Astrocyte (in vitro differentiated cells and primary cell): ENCODE measurements at regions not wholly inside any gene's neighbourhood (a gene's known extent, or its start where the extent isn't known, plus 50 kb on each side); places are given as distances from the start of the nearest gene placed in this dataset.

Experiments
- EZH2 ChIP-seq: IDR thresholded peaks from 2 replicates; pipeline ENCODE4 v1.6.1; 2012; ENCODE audit warnings: mild to moderate bottlenecking, low read length, inconsistent platforms; ENCODE audit not compliant: insufficient read depth
- TF ChIP-seq, protein P1 (sequence below): IDR thresholded peaks from 2 replicates; pipeline ENCODE4 v1.5.1; 2011; ENCODE audit warnings: low read depth, mild to moderate bottlenecking, inconsistent platforms, low read length, moderate library complexity; ENCODE audit not compliant: insufficient read depth

DNA sequence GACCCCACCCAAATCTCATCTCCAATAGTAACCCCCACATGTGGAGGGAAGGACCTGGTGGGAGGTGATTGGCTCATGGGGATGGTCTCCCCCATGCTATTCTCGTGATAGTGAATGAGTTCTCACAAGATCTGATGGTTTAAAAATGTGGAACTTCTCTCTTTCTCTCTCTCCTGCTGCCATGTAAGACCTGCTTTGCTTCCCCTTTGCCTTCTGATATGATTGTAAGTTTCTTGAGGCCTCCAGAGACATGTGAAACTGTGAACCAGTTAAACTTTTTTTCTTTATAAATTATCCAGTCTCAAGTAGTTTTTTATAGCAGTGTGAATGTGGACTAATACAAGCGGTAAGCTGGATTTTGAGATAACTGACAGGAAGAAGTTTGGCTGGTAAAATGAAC lies 60.3 kb upstream of the MBNL1 start:
- TF ChIP-seq, protein P1, sequence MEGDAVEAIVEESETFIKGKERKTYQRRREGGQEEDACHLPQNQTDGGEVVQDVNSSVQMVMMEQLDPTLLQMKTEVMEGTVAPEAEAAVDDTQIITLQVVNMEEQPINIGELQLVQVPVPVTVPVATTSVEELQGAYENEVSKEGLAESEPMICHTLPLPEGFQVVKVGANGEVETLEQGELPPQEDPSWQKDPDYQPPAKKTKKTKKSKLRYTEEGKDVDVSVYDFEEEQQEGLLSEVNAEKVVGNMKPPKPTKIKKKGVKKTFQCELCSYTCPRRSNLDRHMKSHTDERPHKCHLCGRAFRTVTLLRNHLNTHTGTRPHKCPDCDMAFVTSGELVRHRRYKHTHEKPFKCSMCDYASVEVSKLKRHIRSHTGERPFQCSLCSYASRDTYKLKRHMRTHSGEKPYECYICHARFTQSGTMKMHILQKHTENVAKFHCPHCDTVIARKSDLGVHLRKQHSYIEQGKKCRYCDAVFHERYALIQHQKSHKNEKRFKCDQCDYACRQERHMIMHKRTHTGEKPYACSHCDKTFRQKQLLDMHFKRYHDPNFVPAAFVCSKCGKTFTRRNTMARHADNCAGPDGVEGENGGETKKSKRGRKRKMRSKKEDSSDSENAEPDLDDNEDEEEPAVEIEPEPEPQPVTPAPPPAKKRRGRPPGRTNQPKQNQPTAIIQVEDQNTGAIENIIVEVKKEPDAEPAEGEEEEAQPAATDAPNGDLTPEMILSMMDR: no peak
- no peak for TF ChIP-seq EZH2
